NCI-H1436 treated with DMSO at 0.1 percent for 48 hours (cell line): ENCODE measurements at regions not wholly inside any gene's neighbourhood (a gene's known extent, or its start where the extent isn't known, plus 50 kb on each side); places are given as distances from the start of the nearest gene placed in this dataset.

Source experiments
- DNase-seq: peaks from one replicate; lab custom pipeline; 2025; lab: John Stamatoyannopoulos, UW

- DNase-seq: no peak
Measured at GRCh38 chr14:87102811-87103378, 890.1 kb downstream of the GALC start.

- no peak for DNase-seq
Measured at GRCh38 chr14:87097015-87097414, 896.0 kb downstream of the GALC start.

GRCh38 chr14:87094913-87095312 lies 898.1 kb downstream of the GALC start:
- DNase-seq: no peak

DNA sequence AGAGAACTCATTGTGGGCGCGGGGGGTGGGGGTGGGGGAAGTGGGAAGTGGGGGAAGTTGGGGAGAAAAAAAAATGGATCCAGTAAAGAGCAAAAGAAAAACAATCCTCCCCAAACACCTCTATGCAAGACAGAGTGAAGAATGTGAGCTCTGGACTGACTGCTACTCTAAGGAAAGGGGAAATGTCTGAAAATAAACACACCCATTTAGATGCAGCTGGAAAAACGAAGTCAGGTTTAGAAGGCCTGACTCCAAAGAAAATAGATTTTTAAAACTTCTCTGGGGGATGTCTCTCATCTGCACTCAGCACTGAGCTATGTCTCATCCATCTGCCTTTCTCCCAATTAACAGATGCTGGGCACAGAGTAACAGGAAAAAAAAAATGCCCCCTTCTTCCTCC lies 904.4 kb downstream of the GALC start:
- DNase-seq: no peak

GRCh38 chr14:87087881-87088280 lies 905.1 kb downstream of the GALC start:
- DNase-seq: no peak

DNA sequence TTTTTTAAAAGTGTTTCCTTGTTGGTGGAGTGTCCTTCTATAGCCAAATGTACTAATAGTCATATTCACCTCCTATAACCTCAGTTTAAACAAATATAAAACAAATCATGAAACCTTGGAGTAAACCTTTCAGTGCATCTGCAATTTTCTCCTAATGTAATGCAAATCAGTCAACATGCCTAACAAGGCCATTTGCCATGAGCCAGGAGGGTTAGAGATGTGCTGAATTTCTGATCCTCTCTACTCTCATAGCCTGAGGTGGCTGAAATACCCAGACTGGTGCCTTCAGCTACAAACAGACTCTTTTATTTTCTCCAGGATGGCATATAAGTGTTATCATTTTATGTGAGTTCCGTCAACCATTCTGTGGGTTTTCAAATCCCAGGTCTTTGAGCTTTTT lies 908.1 kb downstream of the GALC start:
- DNase-seq: no peak

DNA sequence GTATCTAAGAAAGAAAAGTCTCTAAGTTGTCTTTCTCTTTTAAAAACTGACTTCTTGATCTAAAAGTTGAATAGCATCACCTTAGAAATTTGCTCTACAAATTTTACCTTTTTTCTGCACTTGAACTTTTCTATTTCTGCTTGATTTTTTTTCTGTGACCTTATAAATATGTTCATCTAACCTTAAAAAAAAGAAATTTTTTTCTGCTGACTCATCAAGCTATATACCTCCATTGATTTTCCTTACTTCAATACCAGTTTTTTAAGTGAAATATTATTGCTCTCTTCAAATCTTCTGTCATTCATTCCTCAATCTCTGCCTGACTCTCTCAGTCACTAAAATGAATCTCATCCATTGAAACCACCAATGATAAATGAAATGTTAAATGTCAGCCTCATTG lies 910.1 kb downstream of the GALC start:
- DNase-seq: no peak

GRCh38 chr14:87081004-87081403 lies 912.0 kb downstream of the GALC start:
- DNase-seq: no peak

DNA sequence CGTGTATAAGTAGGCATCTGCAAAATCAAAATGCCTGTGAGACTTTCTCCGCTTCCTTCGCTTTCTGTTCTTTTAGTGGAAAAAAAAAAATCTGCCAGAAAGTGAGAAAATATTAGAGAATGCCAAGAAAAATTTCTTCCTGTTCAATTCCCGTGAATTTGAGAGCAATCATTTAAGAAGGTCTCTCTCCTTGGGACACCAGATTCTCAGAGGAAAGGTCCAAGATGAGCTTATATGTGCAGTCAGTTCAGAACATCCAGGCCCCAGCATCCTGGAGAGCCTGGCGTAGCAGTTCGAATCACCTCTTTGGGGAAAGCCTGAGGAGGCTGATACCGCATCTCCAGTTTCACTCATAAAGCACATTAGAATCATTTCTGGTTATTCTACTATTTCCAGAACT lies 912.8 kb downstream of the GALC start:
- DNase-seq: no peak

GRCh38 chr14:87079416-87079815 lies 913.6 kb downstream of the GALC start:
- no peak for DNase-seq

- no peak for DNase-seq
Measured at GRCh38 chr14:87076922-87077321, 916.1 kb downstream of the GALC start.

DNA sequence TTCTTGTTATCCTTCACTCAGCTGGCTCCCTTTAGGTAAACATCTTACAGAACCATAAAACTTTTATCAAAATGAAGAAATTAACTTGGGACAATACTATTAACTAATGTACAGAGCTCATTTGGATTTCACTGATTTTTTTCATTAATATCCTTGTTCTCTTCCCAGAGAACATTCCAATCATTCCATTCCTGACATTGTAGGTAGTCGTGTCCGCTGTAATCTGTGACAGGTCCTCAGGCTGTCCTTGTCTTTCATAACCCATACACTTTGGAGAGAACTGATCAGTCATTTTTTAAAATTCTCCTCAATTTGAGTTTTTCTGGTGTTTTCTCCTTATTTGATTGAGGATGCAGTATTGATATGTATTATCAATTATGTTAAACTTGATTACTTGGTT lies 916.8 kb downstream of the GALC start:
- DNase-seq: no peak

- no peak for DNase-seq
Measured at GRCh38 chr14:87073880-87074570, 919.0 kb downstream of the GALC start.

DNA sequence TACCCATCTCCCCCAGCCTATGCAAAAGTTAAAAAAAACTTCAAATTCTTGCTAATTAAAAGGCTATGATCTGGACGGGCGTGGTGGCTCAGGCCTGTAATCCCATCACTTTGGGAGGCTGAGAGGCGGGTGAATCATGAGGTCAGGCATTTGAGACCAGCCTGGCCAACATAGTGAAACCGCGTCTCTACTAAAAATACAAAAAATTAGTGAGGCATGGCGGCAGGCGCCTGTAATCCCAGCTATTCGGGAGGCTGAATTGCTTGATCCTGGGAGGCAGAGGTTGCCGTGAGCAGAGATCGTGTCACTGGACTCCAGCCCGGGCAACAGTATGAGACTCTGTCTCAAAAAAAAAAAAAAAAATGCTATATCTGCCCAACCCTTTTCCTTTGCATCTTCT lies 925.4 kb downstream of the GALC start:
- no peak for DNase-seq

DNA sequence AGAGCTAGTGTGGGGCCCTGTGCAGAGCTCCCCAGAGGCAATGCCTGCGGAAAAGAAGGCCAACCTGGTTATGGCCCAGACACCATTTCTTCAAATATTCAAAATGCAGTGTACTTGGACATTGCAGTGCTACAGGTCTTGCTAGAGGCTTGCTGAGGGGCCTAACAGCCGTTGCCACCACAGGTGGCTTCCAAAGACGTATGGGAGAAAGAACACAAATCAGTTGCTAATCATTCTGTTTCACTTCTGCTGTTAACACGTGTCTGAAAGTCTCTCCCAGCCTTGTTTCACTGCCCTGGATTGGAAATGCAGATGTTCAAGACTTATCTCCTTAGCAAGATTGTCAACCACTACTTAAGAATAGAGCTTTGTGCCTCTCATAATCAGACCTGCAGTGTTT lies 925.9 kb downstream of the GALC start:
- DNase-seq: no peak

- DNase-seq: no peak
Measured at GRCh38 chr14:87066221-87066817, 926.7 kb downstream of the GALC start.

- no peak for DNase-seq
Measured at GRCh38 chr14:87065366-87065765, 927.6 kb downstream of the GALC start.

GRCh38 chr14:87063181-87063580 lies 929.8 kb downstream of the GALC start:
- no peak for DNase-seq

DNA sequence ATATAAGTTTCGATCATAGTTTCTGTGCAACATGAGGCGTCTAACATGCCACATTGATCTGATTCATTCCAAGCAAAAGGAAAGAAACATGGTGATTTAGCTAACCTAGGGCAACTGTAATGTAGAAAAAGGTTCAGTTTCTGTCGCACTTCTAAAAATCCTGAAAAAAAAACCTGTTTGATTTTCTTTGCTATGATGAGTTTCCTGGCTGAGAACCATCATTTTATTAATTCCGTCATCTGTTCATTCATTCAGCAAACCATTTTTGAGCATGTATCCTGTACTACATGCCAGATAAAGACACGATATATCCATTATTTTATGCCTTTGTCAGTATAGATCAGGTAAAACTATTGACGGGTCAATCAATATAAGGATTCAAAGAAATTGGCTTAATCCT lies 932.6 kb downstream of the GALC start:
- DNase-seq: no peak

GRCh38 chr14:87059060-87059839 lies 933.7 kb downstream of the GALC start:
- no peak for DNase-seq

- DNase-seq: no peak
Measured at GRCh38 chr14:87055007-87055406, 938.0 kb downstream of the GALC start.

DNA sequence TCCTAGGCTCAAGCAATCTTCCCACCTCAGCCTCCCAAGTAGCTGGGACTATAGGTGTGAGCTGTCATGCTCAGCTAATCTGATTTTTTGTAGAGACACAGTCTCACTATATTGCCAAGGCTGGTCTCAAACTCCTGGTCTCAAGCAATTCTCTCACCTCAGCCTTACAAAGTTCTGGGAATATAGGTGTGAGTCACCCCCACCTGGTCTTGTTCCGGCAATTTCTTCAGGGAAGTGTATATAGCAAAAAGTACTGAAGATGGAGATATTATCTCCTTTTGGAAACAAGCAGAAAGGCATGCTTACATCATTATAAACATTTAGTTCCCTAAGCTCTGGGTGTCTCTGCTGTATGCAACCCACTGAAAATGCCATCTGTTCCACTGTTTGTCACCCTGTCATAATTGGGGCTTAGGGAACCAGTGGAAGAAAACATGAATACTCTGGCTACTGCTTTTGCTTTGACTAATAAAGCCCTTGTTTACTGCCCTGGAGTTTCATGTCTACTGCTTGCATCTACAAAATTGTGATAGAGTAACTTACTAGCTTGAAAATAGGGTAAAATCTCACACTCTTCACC lies 940.2 kb downstream of the GALC start:
- no peak for DNase-seq

GRCh38 chr14:87050421-87050820 lies 942.6 kb downstream of the GALC start:
- no peak for DNase-seq
